Stromal cell of bone marrow (primary cell): ENCODE measurements at regions not wholly inside any gene's neighbourhood (a gene's known extent, or its start where the extent isn't known, plus 50 kb on each side); places are given as distances from the start of the nearest gene placed in this dataset.

Experiments used
- DNase-seq: peaks from one replicate; pipeline ENCODE4 v3.0.0-alpha.2; 2012; ENCODE audit warnings: low read depth

DNA sequence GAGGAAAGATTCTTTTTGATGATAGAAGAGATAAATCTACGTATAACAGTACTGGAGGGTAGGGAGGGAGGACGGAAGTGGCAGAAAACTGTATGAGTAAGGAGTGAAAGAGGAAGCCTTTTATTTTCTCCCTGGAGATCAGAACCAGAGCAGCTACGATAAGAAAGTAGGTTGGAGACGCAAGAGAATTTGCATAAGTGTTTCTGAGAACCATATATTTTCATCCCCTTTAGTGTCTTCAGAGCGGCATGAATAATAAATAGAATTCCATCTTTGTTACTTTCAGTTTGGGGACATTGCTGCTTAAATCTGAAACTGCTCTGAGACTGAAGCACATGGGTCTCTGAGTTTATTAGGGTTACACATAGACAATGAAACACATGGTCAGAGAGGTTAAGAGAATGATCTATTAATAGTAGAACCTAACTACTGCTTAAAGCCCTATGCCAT is 230.2 kb upstream of the TNP1 start:
- no peak for DNase-seq

DNA sequence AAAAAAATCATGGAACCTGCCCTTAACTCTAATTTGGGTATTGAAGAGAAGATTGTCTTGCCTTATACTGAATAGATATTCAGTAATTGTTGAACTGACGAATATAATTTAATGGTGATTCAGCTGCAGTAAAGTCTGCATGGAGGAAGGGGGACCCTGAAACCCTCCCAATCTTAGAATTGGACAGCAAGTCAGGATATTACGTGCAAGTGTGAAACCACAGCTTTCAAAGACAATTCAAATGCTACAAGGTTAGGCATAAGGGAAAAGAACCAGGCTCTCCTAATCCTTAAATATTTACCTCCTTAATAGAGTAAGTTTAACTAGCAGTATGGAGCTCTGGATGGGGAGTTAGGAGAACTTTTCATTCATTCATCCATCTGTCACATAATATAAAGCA is 226.9 kb upstream of the TNP1 start:
- DNase-seq = no peak

DNA sequence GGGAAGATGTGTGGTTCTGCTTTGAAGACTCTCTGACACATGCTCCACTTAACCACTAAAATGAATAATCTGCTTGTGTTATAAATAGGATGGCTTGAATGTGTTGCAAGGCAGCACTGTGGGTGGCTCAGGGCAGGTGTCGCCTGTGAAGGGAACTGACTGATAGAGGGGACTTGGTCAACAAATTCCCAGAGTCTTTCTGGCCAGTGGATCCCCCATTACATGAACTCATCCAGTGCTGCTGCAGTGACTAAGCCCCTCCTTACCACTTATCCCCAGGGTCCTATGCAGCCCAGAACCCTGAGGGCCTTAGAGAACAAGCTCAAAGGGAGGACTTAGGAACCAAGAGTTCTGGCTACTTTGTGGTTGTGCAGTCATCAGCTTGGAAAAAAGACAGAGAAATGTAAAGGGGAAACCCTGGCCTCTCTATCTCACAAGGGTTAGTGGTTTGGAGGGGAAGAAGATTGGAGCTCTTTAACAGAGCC is 226.2 kb upstream of the TNP1 start:
- no peak for DNase-seq

DNA sequence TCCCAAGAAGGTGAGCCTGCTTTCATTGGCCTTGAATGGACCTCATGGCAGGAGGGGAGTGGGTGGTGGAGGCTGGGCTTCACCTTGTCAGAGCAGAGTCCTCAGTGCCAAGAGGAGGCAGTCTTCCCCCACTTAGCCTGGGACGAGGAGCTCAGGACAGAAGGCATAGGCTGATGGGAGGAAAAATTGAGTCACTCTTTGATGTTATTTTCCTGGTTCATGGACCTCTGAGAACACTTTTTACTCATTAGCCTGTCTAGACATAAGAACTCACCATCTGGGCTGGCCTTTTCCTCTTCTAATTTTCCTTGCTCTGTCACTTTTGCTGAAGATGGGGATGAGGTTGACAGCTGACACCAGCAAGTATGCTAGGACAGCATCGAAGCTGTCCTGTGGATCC is 225.7 kb upstream of the TNP1 start:
- DNase-seq = no peak

DNA sequence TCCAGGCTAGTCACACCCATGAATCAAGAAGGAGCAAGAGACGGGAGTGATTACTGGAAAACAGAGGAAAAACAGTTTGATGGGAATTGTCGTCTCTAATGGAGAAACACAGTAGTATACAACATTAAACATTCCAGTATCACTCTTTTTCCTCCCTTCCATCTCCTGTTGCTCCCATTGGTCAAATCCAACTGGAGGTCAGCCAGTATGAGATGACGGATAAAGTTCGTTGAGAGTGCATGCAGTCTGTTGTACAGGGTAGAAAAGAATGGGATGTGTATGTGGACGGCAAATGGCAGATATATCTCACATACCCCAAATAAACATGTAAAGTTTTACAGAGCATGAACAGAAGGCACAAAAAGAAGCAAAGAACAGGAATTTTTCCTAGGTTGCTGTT is 221.9 kb upstream of the TNP1 start:
- DNase-seq = no peak

DNA sequence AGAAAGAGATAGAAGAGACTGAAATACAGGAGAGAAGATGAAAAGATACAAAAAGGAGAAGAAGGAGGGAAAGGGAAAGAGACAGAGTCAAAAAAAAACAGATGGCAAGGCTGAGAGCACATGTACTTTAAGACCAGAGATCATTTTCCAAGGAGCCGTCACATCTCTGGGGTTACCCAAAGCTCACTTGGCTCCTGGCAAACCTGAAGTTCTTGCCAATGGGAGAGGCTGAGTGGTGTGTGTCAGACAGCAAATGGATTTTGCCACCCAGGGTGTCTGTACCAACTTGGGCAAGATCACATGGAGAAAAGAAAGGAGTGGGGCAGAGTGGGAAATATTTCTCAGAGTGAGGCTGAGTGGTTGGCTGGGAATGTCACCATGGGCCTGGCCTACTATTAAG is 219.3 kb upstream of the TNP1 start:
- no peak for DNase-seq

DNA sequence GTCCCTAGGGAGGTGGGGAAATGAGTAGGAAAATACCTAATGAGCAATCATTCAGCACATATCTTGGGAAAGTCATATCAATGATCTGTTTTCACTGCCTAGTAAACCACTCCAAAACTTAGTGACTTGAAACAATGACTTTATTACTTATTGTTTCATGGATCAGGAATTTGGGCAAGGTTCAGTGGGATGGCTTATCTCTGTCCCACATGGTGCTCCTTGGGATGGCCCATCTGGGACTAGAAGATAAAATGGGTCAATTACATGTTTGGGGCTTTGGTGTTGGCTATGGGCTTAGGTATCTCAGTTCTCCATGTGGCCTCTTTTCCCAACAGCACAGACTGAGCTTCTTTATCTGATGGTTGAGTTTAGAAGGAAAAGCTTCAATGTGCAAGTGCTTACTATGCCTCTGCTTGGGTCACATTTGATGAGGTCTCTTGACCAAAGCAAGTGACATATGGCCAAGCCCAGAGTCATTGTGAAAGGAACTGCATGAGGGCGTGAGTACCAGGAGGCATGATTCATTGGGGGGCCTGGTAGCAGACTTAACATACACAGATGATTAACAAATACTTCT is 218.1 kb upstream of the TNP1 start:
- no peak for DNase-seq

DNA sequence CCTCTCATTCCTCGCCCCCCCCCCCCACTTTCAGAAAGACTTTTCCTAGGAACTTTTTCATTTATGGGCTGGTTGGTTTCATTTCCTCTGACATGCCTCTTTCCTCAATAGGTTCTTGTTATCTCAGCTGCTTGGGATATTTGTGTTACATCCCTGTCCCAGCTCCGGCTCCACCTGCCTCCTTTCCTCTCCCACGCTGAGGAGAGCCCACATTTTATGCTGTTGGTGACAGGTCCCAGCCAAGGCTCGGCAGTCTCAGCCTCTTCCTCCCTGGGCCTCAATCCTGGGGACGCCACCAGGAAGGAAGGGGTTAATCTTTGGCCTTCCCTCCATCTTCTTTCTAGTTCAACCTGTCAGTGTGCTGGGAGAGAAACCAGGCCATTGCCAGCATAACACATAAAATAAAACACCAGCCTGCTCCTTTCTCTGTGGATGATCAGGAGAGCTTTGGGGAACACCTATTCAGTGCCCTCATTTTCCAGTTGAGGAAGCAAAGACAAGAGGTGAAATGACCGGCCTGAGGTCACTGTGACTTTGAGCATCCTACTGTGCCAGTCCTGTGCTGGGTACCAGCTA is 216.9 kb upstream of the TNP1 start:
- DNase-seq = no peak

DNA sequence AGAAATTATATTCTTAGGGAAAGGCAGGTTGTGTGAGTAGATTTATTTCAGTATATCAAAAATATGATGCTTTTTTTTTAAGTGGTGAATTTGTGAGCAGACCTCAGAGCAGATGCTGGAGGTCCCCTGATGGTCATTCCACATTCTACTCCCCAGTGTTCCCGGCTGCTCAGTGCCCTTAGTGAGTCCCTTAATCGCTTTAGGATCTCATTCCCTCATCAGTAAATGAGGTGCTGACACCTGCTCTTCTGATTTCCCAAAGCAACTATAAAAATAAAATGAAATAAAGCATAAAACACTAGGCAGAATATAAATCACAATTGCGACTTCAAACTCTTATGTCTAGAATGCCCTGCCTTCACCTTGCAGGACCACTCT is 216.2 kb upstream of the TNP1 start:
- DNase-seq = no peak

DNA sequence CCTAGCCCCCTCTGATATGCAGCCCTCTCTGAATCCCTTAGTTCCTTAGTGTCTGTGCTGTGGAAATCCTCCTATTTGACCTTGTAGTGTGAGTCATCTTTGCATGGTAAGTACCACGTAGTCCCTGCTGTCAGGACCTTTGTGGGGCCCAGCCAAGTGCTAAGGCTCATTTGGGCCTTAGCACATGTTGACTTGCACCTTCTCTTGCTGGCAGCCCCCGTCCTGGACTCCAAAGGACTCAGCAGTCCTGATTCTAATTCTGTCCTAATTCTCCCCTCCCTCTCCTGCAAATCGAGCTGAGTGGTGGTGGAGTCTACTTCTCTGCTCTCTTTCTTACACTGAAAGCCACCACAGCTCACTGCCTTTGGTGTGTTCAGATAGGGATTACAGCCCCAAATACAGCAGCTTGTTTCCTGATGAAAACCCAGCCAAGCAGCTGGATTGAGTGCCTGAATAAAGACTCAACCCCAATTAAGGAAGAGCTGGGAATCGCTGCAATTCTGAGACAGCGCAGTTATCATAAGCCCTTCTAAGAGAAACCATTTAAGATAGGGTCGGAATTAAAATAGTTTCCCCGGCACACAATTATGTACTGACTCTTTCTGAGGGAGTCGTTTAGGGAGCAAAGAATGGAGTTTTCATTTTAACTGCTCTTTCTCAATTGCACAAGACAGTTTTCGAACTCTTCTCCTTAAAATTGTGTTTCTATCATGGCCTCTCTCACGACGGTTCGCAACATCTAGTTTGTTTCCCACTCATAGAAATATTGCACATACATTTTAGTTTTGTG is 215.6 kb upstream of the TNP1 start:
- no peak for DNase-seq

DNA sequence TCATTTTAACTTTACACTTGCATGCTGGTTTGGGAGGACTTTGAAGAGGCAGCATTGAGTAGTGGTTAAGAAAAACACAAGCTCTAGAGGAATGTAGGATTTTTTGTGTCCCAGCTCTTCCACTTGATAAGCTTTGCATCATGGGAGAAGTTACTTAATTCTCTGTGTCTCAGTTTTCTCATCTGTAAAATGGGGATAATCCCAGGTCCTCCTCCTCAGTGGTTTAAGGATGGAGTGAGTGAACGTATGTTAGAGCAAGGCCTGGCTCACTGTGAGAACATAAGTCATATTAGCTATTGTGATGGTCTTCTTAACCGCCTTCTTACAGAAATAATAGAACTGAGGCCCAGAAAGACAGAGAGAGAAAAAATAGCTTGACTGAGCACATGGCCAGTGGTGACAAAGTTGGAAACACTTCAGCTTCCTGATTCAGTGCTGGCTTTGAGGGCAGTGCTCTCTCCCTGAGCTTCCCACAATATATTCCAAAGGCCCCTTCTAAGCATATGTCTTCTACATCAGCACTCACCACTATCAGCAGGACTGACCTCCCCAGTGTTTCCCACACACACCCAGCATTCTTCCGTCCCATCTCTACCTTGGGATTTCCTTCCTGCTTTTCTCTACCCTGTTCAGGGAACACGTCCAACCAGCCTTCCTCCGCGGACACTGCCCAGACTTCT is 214.9 kb upstream of the TNP1 start:
- no peak for DNase-seq

DNA sequence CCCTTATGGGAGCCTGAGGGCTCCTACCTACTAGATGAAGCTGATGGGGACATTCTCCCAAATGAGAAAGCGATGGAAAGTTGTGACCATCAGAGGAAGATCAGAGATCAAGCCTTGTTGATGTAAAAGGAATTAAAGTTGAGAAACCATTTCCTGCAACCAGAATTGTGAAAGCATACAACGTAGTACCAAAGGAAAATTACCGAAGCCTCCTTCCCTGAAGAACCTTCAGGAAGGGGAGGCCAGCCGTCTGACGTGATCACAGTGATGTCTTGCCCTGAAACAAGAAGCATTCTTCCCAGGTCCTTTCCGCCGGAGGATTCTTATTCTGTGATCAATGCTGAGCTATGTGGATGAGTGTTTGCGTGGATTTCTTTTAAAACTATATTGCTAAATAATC is 211.6 kb upstream of the TNP1 start:
- DNase-seq = no peak

DNA sequence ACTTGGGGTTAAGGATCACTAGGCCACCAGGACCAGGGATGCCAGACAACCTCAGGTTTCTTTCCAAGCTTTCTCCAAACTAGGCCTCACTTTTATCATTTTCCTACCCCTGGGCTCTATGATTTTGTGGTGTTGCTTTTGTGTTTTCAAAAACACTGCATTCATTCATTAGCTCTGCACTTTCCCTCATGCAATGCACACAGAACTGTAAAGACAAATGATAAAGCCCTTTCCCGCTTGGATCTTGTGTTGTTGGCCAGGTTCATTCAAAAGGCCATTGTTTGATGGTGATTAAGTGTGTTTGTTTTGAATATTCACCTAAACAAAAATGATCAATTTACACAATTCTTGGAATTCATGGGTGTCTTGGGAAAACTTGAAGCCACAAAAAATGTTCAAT is 210.7 kb upstream of the TNP1 start:
- no peak for DNase-seq

DNA sequence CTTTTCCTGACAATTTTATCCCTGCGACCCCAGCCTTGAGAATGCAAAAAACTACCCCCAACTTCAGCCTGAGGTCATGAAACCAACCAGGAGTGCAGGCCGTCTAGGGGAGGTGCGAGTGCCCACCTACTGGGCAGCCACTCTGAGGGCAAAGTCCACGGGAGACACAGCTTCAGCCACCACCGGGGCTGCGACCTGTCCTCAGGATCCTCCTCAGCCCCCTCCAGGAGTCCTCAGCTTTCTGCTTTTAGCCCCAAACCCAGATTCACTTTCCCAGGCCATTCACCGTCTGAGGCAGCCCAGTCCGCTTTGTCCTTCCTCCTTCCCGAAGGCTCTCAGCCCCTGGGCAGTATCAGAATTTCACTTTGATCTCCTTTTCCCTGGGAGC is 210.2 kb upstream of the TNP1 start:
- DNase-seq = no peak

DNA sequence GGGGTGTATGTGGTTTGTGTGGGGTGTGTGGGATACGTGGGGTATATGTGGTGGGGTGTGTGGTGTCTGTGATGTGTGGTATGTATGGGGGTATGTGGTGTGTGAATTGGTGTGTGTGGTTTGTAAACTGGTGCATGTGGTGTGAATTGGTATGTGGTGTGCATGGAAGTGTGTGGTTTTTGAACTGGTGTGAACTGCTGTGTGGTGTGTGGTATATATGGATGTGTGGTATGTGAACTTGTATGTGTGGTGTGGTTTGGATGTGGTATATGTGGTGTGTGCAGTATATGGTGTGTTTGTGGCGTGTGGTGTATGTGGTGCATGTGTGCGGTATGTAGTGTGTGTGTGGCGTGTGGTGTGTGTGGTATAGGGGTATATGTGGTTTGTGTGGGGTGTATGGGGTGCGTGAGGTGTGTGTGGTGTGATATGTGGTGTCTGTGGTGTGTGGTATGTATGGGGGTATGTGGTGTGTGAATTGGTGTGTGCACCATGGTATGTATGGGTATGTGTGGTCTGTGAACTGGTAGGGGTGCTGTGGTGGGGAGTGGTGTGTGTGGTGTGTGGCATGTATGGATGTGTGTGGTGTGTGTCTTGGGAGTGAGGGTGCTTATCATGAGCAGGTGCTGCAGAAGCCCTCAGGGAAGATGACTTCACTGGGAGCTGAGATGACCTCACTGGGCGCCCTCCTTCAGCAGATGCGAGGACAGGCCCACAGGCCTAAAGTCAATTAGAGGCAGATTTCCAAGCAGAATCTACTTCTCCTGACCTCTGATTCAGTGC is 209.6 kb upstream of the TNP1 start:
- no peak for DNase-seq

DNA sequence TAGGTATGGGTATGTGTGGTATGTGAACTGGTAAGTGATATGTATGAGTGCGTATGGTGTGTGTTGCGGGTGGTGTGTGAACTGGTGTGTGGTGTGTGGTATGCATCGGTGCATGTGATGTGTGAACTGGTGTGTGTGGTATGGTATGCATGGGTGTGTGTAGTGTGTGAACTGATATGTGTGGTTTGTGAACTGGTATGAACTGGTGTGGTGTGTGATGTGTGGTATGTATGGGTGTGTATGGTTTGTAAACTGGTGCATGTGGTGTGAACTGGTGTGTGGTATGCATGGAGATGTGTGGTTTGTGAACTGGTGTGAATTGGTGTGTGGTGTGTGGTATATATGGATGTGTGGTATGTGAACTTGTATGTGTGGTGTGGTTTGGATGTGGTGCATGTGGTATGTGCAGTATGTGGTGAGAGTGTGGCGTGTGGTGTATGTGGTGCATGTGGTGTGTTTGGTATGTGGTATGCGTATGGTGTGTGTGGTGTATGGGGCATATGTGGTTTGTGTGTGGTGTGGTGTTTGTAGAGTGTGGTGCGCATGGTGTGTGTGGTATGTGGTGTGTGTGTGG is 208.9 kb upstream of the TNP1 start:
- no peak for DNase-seq

DNA sequence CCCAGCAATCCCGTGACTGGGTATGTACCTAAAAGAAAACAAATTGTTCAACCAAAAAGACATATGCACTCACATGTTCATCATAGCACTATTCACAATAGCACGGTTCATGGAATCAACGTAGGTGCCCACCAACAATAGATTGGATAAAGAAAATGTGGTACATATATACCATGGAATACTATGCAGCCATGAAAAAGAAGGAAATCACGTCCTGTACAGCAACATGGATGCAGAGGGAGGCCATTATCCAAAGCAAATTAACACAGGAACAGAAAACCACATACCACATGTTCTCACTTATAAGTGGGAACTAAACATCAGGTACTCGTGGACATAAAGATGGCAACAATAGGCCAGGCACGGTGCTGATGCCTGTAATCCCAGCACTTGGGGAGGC is 207.9 kb upstream of the TNP1 start:
- DNase-seq = no peak

DNA sequence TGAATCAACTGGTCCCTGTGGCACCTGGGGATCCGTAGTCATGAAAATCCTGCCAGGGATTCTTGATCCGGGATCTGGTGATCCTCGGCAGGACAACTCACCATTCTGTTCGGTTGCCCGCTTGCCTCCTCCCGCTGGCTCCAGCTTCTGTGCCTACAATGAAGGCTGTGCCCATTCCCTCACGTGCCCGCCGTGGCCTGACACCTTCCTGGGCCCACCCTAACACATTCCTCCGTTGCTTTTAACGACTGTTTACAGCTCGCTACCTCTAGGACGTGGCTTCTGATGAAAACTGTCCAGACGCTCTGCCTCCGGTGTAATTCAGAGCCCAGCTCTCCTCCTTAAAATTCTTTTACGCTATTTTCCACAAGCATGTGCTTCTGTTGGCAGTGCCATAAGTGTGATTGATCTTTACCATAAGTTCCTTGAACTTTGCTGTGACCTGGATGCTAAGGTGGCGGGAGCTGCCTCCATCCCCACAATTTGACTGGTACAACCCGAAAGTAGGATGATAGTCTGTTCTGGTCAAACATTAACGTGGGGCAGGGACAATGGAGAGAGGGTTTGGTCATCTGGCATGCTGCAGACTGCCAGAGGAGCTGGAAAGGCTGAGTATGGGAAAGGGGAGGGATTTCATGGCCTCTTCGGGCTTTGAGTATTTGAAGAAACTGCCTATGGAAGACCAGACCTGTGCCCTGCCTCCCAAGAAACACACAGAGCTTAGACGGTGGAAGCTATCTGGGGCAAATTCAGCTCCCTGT is 206.8 kb upstream of the TNP1 start:
- no peak for DNase-seq

DNA sequence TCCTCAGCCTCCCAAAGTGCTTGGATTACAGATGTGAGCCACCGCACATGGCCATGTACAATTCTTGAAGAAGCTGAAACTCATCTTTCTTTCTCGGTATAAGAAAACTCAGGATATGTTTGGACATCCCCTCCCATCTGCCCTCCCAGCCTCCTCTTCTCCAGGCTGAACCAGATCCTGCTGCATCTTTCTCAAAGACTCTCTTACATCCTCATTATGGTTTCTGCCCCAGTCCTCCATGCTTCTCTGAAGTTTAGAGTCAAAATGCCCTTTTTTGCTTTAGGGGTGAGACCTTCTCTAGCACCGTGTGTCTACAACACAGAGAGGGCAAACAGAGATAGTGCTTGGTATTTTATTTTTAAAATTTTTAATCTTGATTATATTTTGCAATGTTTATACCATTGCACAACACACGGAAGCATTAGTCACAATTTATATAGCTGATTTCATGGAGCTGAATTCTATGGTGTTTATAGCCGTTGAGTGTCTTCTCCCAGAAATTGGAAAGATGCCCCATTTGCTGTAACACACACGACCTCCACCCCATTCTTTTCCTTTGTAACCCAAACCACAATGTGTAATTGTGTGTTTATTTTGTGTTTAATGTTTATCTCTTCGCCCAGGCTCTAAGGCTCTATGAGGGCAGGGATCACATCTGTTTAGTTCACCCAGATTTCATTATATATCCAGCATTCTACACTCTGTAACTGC is 206.0 kb upstream of the TNP1 start:
- DNase-seq = peak; percentile 75

DNA sequence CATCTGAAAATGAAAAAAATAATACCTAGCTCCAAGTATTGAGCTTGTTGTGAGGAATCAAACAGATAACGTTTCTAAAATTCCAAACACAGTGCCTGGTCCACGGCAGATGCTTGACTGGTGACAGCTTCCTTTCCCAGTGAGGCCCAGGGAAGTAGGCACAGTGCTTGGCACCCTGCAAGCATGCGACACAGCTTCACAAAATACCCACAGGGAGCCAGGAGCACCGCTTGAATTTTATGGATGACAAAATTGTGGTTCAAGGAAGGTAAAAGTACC is 205.1 kb upstream of the TNP1 start:
- no peak for DNase-seq
